Transverse colon (tissue), 4 donors: ENCODE measurements at regions not wholly inside any gene's neighbourhood (a gene's known extent, or its start where the extent isn't known, plus 50 kb on each side); places are given as distances from the start of the nearest gene placed in this dataset.

Source experiments
- CTCF ChIP-seq, 5 experiments: fragments of 200-600 bp in 3 of 5; fragments of 450-650 bp in 2 of 5; sonication (generic) in 3 of 5; IDR thresholded peaks; 1 replicate in 2 of 5; 2 replicates in 3 of 5; pipeline ENCODE4 v1.5.1; 2016 to 2017; ENCODE audit warnings: antibody characterized with exemption in 5 of 5, inconsistent platforms in 3 of 5, mild to moderate bottlenecking in 2 of 5, moderate library complexity in 1 of 5
- POLR2A ChIP-seq: fragments of 450-650 bp; IDR thresholded peaks from one replicate; pipeline ENCODE4 v1.6.1; 2016; ENCODE audit warnings: antibody characterized with exemption, mild to moderate bottlenecking, moderate library complexity
- POLR2AphosphoS5 ChIP-seq, 3 donors: sonication (generic); formaldehyde crosslinking; IDR thresholded peaks; one replicate each; pipeline ENCODE4 v1.6.1; 2016; ENCODE audit warnings: antibody characterized with exemption in 3 of 3

- TF ChIP-seq CTCF (IDR thresholded peaks at IDR 0.05) (no peak), POLR2AphosphoS5 (IDR thresholded peaks at IDR 0.05) (no peak), POLR2A (no peak)
Measured at GRCh38 chr7:13035233-13035632, 347.8 kb downstream of the ARL4A start.
